ENCODE measurements at regions not wholly inside any gene's neighbourhood (a gene's known extent, or its start where the extent isn't known, plus 50 kb on each side); places are given as distances from the start of the nearest gene placed in this dataset.
"Not testable (repeated sequence)": the region's sequence is repeated elsewhere in the genome, so short reads cannot be mapped to it uniquely, and the experiment has no call there.

DNA sequence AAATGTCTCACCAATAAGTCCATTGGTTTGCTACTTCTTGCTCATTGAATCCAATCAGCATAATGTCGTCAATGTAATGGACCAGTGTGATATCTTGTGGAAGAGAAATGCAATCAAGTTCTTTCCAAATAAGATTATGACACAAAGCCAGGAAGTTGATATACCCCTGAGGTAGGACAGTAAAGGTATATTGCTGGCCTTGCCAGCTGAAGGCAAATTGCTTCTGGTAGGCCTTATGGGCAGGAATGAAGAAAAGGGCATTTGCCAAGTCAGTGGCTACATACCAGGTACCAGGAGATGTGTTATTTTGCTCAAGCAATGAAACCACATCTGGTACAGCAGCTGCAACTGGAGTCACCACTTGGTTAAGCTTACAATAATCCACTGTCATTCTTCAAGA is 276.1 kb downstream of the C12orf75 start:
- POLR2A ChIA-PET; H3K27ac Mint-ChIP-seq (ENCODE audit: low read depth, unreplicated experiment); H3K36me3 Mint-ChIP-seq (ENCODE audit: insufficient read depth, unreplicated experiment); intact Hi-C loops (cut with micrococcal nuclease); H3K27me3 Mint-ChIP-seq (ENCODE audit: insufficient read depth, unreplicated experiment); BruUV-seq (replicated peaks); CTCF ChIA-PET; H3K9me3 Mint-ChIP-seq (ENCODE audit: unreplicated experiment); H3K4me3 Mint-ChIP-seq (ENCODE audit: unreplicated experiment); DNase-seq (ENCODE audit: unreplicated experiment): not testable (repeated sequence)
- H3K4me1 Mint-ChIP-seq (ENCODE audit: insufficient read depth, unreplicated experiment), result peaks cover 15% of the 10 kb centered on the region

GRCh38 chr12:105609001-105609400 is 278.5 kb downstream of the C12orf75 start:
- H3K27ac Mint-ChIP-seq (ENCODE audit: low read depth, unreplicated experiment); intact Hi-C loops (cut with micrococcal nuclease); DNase-seq (ENCODE audit: unreplicated experiment); BruUV-seq (replicated peaks); H3K27me3 Mint-ChIP-seq (ENCODE audit: insufficient read depth, unreplicated experiment); H3K9me3 Mint-ChIP-seq (ENCODE audit: unreplicated experiment); H3K36me3 Mint-ChIP-seq (ENCODE audit: insufficient read depth, unreplicated experiment); H3K4me3 Mint-ChIP-seq (ENCODE audit: unreplicated experiment): not testable (repeated sequence)
- peaks cover 17% of the 10 kb centered on the region for H3K4me1 Mint-ChIP-seq (ENCODE audit: insufficient read depth, unreplicated experiment)
- ChIA-PET POLR2A (interaction anchor here (1.1 kb wide), 1 partner anchor 526 kb away, joined by 4 read pairs; no protein-coding TSS in a partner anchor), CTCF (interaction anchor here (0.5 to 1.0 kb wide), 2 partner anchors 469 to 612 kb away, joined by 3 read pairs; no protein-coding TSS in a partner anchor)

DNA sequence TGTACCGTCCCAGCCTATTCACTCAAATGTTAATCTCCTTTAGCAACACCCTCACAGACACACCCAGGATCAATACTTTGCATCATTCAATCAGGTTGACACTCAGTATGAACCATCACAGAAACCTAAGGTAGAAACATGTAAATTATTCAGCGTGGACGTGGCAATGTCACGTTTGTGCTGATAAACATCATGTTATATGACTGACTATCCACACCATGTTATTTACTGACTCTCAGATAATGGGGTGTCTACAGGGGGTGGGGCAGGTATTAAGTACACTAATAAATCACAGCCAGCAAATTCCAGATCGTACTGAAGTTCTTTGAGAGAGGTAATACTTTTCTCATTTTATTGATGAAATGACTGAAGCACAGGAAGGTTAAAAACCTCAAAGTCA is 280.0 kb downstream of the C12orf75 start:
- no peaks in the 10 kb centered on the region for H3K9me3 Mint-ChIP-seq (ENCODE audit: unreplicated experiment)
- no peaks in the 10 kb centered on the region for H3K27me3 Mint-ChIP-seq (ENCODE audit: insufficient read depth, unreplicated experiment)
- POLR2A ChIA-PET, result interaction anchor here (1.0 to 1.1 kb wide), 2 partner anchors 20 to 24 kb away, joined by 3 read pairs; no protein-coding TSS in a partner anchor
- no peak overlapping the region for H3K4me3 Mint-ChIP-seq (ENCODE audit: unreplicated experiment)
- CTCF ChIA-PET, result interaction anchor here (0.6 kb wide), 1 partner anchor 138 kb away, joined by 3 read pairs; no protein-coding TSS in a partner anchor
- no peak overlapping the region for H3K27ac Mint-ChIP-seq (ENCODE audit: low read depth, unreplicated experiment)
- no TSS peak for BruUV-seq (replicated peaks)
- intact Hi-C loops (cut with micrococcal nuclease), result no loop called here
- peaks cover 6% of the 10 kb centered on the region for H3K36me3 Mint-ChIP-seq (ENCODE audit: insufficient read depth, unreplicated experiment)
- TF ChIP-seq, protein P1, sequence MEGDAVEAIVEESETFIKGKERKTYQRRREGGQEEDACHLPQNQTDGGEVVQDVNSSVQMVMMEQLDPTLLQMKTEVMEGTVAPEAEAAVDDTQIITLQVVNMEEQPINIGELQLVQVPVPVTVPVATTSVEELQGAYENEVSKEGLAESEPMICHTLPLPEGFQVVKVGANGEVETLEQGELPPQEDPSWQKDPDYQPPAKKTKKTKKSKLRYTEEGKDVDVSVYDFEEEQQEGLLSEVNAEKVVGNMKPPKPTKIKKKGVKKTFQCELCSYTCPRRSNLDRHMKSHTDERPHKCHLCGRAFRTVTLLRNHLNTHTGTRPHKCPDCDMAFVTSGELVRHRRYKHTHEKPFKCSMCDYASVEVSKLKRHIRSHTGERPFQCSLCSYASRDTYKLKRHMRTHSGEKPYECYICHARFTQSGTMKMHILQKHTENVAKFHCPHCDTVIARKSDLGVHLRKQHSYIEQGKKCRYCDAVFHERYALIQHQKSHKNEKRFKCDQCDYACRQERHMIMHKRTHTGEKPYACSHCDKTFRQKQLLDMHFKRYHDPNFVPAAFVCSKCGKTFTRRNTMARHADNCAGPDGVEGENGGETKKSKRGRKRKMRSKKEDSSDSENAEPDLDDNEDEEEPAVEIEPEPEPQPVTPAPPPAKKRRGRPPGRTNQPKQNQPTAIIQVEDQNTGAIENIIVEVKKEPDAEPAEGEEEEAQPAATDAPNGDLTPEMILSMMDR (IDR thresholded peaks at IDR 0.05; ENCODE audit: unreplicated experiment), result no peak
- DNase-seq (ENCODE audit: unreplicated experiment), result no peak
- H3K4me1 Mint-ChIP-seq (ENCODE audit: insufficient read depth, unreplicated experiment), result peaks cover 18% of the 10 kb centered on the region

GRCh38 chr12:105611340-105611739 is 280.8 kb downstream of the C12orf75 start:
- TF ChIP-seq, protein P1 (IDR thresholded peaks at IDR 0.05; ENCODE audit: unreplicated experiment), result no peak
- H3K4me1 Mint-ChIP-seq (ENCODE audit: insufficient read depth, unreplicated experiment), result peaks cover 12% of the 10 kb centered on the region
- H3K4me3 Mint-ChIP-seq (ENCODE audit: unreplicated experiment), result no peak overlapping the region
- peaks cover 6% of the 10 kb centered on the region for H3K36me3 Mint-ChIP-seq (ENCODE audit: insufficient read depth, unreplicated experiment)
- intact Hi-C loops (cut with micrococcal nuclease), result no loop called here
- ChIA-PET CTCF (interaction anchor here (0.6 kb wide), 1 partner anchor 55 kb away, joined by 3 read pairs; no protein-coding TSS in a partner anchor), POLR2A (interaction anchor here (1.1 kb wide), 1 partner anchor 21 kb away, joined by 3 read pairs; no protein-coding TSS in a partner anchor)
- no peak overlapping the region for H3K27ac Mint-ChIP-seq (ENCODE audit: low read depth, unreplicated experiment)
- H3K27me3 Mint-ChIP-seq (ENCODE audit: insufficient read depth, unreplicated experiment), result no peaks in the 10 kb centered on the region
- BruUV-seq (replicated peaks), result no TSS peak
- no peak for DNase-seq (ENCODE audit: unreplicated experiment)
- no peaks in the 10 kb centered on the region for H3K9me3 Mint-ChIP-seq (ENCODE audit: unreplicated experiment)

GRCh38 chr12:105613269-105613668 is 282.8 kb downstream of the C12orf75 start:
- no TSS peak for BruUV-seq (replicated peaks)
- H3K27ac Mint-ChIP-seq (ENCODE audit: low read depth, unreplicated experiment), result no peak overlapping the region
- peaks cover 9% of the 10 kb centered on the region for H3K4me1 Mint-ChIP-seq (ENCODE audit: insufficient read depth, unreplicated experiment)
- peaks cover 6% of the 10 kb centered on the region for H3K36me3 Mint-ChIP-seq (ENCODE audit: insufficient read depth, unreplicated experiment)
- H3K4me3 Mint-ChIP-seq (ENCODE audit: unreplicated experiment), result no peak overlapping the region
- CTCF ChIA-PET, result no interaction called here
- intact Hi-C loops (cut with micrococcal nuclease), result no loop called here
- H3K9me3 Mint-ChIP-seq (ENCODE audit: unreplicated experiment), result no peaks in the 10 kb centered on the region
- POLR2A ChIA-PET, result no interaction called here
- H3K27me3 Mint-ChIP-seq (ENCODE audit: insufficient read depth, unreplicated experiment), result no peaks in the 10 kb centered on the region
- TF ChIP-seq, protein P1 (IDR thresholded peaks at IDR 0.05; ENCODE audit: unreplicated experiment), result no peak
- DNase-seq (ENCODE audit: unreplicated experiment), result no peak

Measured in MCF 10A (cell line).